ENCODE measurements at regions not wholly inside any gene's neighbourhood (a gene's known extent, or its start where the extent isn't known, plus 50 kb on each side); places are given as distances from the start of the nearest gene placed in this dataset.

DNA sequence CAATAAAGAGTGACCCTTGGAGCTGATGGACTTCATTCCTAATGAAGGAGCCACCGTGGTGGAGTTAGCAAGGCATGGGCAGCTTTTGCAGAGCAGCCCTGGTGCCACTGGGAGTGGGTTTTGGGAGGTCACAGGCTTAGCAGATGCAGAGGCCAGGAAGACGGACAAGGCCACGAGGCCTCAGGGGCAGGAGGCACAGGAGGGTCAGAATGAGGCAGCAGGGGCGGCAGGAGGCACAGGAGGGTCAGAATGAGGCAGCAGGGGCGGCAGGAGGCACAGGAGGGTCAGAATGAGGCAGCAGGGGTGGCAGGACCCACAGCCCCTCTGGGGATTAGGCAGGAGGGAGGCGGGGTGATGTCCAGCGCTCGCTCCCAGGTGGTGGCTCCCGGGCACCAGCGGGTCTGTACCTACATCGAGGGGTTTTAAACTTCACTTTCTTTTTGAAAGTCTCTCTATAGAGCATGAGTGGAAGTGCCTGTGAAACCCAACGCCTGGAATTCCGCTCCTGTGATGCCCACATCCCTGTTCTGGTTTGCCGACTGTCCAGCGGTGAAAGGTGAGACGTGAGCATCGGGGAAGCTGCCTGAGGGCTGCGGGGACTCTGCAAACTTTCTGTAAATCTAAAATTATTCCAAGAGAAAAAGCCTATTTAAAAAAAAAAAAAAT, 521.6 kb downstream of the BRD1 start:
- no peaks in the 10 kb centered on the region for H3K27me3 ChIP-seq (ENCODE audit: insufficient read depth, low read length)
- no peaks in the 10 kb centered on the region for H3K4me1 ChIP-seq (ENCODE audit: insufficient read depth, low read length)
- no peak overlapping the region for H3K4me3 ChIP-seq (ENCODE audit: low read length)
- H3K9me3 ChIP-seq (ENCODE audit: low read depth, low read length) = no peaks in the 10 kb centered on the region

DNA sequence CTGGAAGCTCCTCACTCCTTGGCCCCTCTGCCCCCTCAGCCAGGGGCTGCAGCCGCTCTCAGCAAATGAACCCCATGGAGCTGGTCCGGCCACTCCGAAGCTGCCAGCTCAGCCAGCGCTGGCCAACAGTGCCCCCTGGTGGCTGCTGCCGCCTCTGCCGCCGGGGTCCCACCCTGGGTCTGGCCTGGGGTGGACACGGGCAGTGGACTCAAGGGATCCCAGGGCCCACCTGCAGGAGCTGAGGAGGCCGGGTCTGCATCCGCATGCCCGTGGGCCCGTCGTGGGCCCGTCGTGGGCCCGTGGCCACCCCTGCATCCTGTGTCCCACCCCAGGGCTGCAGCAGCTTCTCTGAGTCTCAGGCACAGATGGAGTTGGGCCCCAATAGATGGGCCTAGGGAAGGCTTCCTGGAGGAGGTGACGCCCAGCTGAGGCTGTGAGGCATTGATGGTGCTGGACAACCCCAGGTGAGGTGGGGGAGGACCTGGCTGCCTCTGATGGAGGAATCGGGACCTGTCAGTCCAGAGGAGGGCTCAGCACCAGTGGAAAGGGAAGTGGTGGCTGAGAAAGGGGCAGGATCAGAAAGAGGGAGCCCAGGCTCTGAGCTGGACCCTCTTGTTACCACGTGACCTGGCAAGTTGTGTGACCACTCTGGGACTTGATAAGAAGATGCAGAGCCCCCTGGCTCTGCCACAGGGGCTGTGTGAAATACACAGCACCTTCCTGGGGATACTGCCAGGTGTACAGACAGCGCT, 522.3 kb downstream of the BRD1 start:
- H3K27me3 ChIP-seq (ENCODE audit: insufficient read depth, low read length) = no peaks in the 10 kb centered on the region
- H3K9me3 ChIP-seq (ENCODE audit: low read depth, low read length) = no peaks in the 10 kb centered on the region
- H3K4me3 ChIP-seq (ENCODE audit: low read length) = no peak overlapping the region
- no peaks in the 10 kb centered on the region for H3K4me1 ChIP-seq (ENCODE audit: insufficient read depth, low read length)

DNA sequence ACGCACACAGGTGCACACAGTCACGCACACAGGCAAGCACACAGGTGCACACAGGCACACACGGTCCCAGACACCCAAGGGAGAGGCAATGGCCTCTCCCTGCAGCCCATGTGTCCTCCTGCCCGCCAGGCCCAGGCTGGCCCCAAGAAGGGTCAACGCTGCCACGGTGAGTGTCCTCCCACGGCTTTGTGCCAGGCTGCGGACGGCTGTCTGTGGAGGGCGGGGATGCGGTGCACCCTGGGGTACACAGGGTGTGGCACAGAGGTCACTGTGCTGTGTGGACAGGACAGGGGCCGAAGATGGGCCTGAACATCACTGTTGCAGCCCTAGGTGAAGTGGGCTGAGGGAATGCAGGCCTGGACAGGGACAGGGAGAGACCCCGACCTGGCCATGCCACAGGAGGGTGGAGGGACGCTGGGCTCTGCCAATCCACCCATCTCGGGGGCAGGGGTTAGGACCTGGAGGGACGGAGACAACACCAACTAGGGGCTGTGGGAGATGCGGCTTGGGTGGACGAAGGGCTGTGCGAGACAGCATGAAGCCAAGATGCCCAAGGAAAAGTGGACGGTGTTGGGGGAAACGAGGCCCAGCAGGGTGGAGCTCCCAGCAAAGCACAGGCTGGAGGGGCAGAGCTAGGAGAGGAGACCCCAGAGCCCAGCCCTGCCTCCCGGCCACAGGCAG, 523.8 kb downstream of the BRD1 start:
- Histone ChIP-seq H3K4me1 (ENCODE audit: insufficient read depth, low read length) (no peaks in the 10 kb centered on the region), H3K4me3 (ENCODE audit: low read length) (no peak overlapping the region), H3K27me3 (ENCODE audit: insufficient read depth, low read length) (no peaks in the 10 kb centered on the region), H3K9me3 (ENCODE audit: low read depth, low read length) (no peaks in the 10 kb centered on the region)

DNA sequence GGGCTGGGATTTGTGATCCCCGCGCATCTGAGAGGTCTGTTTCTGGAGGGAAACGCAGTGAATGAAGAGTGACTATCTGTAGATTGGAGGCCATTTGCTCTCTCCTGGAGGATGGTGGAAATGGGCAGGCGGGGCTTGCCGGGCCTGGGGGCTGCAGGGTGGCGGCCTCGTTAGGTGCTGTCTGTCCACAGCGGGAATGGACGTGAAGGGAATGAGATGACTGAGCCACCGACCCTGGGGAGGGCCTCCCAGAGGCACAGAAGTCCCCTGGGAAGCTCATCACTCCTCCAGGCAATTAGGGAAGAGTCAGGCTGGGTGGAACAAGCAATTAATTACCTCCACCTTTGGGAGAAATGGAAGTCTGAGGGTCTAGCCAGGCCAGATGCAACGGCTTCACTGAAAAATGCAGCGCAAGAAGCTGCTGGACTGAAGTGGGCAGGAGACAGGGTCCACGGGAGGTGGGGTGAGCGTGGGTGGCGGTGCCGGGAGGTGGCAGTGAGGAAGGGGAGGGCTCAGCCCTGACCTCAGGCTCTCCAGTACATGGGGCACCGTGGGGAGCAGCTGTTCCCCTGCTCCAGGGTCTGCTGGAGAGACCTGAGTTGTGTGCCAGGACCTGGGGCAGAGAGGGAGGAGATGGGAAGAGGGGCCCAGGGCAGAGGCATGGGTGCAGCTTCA, 524.5 kb downstream of the BRD1 start:
- Histone ChIP-seq H3K4me1 (ENCODE audit: insufficient read depth, low read length) (no peaks in the 10 kb centered on the region), H3K4me3 (ENCODE audit: low read length) (no peak overlapping the region), H3K27me3 (ENCODE audit: insufficient read depth, low read length) (no peaks in the 10 kb centered on the region), H3K9me3 (ENCODE audit: low read depth, low read length) (no peaks in the 10 kb centered on the region)

DNA sequence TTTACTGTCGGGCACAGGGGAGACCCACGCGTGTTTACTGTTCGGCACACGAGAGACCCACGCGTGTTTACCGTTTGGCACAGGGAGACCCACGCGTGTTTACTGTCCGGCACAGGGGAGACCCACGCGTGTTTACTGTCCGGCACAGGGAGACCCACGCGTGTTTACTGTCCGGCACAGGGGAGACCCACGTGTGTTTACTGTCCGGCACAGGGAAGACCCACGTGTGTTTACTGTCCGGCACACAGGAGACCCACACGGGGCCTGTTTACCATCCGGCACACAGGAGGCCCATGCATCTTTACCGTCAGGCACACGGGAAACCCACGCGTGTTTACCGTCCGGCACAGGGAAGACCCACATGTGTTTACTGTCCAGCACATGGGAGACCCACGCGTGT, 525.1 kb downstream of the BRD1 start:
- H3K9me3 ChIP-seq (ENCODE audit: low read depth, low read length) = no peaks in the 10 kb centered on the region
- no peaks in the 10 kb centered on the region for H3K27me3 ChIP-seq (ENCODE audit: insufficient read depth, low read length)
- H3K4me1 ChIP-seq (ENCODE audit: insufficient read depth, low read length) = no peaks in the 10 kb centered on the region
- no peak overlapping the region for H3K4me3 ChIP-seq (ENCODE audit: low read length)

DNA sequence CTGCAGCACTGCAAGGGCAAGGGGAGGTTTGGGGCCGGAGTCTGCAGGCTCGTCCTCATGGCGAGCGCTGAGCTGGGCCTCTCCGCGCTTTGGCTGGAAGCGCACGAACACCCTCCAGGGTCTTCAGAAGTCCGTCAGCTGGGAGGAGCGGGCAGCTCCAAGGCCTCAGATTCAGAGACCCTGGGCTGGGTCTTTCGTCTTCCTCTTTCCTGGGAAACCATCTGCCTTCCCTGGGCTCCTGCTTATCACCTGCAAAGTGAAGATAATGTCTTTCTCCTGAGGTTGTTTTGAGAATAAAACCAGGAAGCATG, 525.6 kb downstream of the BRD1 start:
- H3K9me3 ChIP-seq (ENCODE audit: low read depth, low read length) = no peaks in the 10 kb centered on the region
- no peak overlapping the region for H3K4me3 ChIP-seq (ENCODE audit: low read length)
- no peaks in the 10 kb centered on the region for H3K27me3 ChIP-seq (ENCODE audit: insufficient read depth, low read length)
- no peaks in the 10 kb centered on the region for H3K4me1 ChIP-seq (ENCODE audit: insufficient read depth, low read length)

DNA sequence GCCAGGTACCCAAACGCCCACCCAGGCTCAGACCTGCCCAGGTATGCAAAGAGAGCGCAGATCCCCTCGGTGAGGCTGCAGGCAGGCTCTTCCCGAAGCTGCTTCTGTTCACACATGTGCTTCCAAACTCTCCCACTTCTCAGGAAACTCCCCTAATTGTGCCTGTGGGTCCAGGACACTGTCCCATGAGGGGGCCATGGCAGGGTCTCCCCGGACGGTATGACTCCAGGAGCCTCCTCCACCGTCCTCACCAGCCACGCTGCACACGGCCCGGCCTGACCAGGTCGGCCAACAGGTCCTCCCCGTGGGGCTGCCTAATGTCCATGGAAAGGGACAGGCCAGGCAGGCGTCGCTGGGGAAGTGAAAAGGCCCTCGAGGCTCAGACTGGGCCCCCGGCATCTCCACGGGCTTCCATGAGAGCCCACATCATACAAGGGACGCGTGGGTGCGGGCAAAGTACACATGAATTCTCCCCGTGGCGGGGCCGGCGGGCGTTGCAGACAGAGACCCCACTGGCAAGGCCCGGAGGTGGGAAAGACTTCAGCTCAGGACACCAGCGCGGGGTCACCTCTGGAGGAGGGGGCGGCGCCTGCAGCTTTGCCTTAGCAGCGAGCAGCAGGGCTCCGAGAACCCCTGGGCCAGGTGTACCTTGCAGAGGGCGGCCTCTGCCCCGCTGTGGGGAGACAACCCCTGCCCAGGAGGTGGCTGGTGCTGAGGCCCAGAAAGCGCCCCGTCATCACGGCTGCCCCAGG, 526.1 kb downstream of the BRD1 start:
- Histone ChIP-seq H3K4me1 (ENCODE audit: insufficient read depth, low read length) (no peaks in the 10 kb centered on the region), H3K9me3 (ENCODE audit: low read depth, low read length) (no peaks in the 10 kb centered on the region), H3K4me3 (ENCODE audit: low read length) (no peak overlapping the region), H3K27me3 (ENCODE audit: insufficient read depth, low read length) (no peaks in the 10 kb centered on the region)

DNA sequence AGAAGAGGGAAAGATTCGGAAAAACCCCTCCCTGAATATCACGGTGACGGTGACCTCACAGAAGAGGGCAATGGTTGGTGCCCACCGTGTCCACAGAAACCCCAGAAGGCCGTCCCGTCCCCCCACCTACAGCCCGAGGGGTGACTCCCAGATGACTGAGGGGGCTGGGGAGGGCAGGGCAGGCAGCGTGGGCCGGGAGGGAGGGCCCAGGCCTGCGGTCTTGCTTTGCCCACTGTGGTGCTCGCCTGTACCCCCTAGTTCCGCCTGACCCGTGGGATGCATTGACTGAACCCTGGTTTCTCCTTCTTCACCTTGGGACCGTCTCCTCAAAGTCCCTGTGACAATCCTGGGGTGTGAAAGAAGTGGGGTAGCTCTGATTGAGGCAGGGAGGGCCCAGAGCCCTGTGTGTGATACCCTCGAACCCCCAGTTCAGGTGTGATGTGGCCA, 526.7 kb downstream of the BRD1 start:
- H3K4me1 ChIP-seq (ENCODE audit: insufficient read depth, low read length) = no peaks in the 10 kb centered on the region
- H3K27me3 ChIP-seq (ENCODE audit: insufficient read depth, low read length) = no peaks in the 10 kb centered on the region
- no peak overlapping the region for H3K4me3 ChIP-seq (ENCODE audit: low read length)
- no peaks in the 10 kb centered on the region for H3K9me3 ChIP-seq (ENCODE audit: low read depth, low read length)

DNA sequence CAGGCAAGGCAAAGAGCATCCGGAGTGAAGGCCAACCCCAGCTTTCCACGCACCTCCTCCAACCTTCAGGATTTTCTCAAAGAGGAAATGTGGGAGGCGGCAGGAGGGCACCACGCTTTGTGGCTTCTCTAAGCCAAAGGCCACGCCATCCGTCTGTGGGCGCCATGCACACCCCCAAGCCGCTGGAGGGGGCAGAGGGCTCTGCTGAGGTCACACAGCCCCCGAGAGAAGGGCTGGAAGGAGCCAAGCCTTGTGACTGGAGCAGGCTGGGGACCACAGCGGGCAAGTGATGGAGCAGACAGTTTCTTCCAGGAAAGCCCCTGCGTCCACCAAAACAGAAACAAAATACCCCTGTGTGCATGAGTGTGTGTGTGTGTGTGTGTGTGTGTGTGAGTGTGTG, 527.4 kb downstream of the BRD1 start:
- no peak overlapping the region for H3K4me3 ChIP-seq (ENCODE audit: low read length)
- H3K27me3 ChIP-seq (ENCODE audit: insufficient read depth, low read length) = no peaks in the 10 kb centered on the region
- no peaks in the 10 kb centered on the region for H3K4me1 ChIP-seq (ENCODE audit: insufficient read depth, low read length)
- H3K9me3 ChIP-seq (ENCODE audit: low read depth, low read length) = no peaks in the 10 kb centered on the region

DNA sequence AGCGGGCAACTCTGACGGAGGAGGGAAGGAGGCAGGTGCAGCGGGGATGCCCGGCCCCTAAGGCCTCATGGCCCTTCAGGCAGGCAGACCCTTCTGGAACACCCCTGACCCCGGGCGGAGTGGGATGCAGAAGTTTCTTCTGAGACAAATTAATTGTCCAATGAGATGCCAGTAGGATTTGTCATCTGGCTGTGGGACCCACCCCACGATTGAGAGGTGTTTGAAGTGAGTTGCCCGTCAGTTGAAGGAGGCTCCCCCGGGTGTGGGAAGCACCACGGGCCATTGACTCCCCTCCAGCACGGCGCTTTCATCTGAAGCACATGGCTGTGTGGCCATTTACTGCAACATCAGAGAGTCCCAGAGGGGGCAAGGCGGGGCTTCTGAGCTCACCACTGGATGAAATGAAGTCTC, 527.8 kb downstream of the BRD1 start:
- Histone ChIP-seq H3K4me1 (ENCODE audit: insufficient read depth, low read length) (no peaks in the 10 kb centered on the region), H3K9me3 (ENCODE audit: low read depth, low read length) (no peaks in the 10 kb centered on the region), H3K27me3 (ENCODE audit: insufficient read depth, low read length) (no peaks in the 10 kb centered on the region), H3K4me3 (ENCODE audit: low read length) (no peak overlapping the region)

DNA sequence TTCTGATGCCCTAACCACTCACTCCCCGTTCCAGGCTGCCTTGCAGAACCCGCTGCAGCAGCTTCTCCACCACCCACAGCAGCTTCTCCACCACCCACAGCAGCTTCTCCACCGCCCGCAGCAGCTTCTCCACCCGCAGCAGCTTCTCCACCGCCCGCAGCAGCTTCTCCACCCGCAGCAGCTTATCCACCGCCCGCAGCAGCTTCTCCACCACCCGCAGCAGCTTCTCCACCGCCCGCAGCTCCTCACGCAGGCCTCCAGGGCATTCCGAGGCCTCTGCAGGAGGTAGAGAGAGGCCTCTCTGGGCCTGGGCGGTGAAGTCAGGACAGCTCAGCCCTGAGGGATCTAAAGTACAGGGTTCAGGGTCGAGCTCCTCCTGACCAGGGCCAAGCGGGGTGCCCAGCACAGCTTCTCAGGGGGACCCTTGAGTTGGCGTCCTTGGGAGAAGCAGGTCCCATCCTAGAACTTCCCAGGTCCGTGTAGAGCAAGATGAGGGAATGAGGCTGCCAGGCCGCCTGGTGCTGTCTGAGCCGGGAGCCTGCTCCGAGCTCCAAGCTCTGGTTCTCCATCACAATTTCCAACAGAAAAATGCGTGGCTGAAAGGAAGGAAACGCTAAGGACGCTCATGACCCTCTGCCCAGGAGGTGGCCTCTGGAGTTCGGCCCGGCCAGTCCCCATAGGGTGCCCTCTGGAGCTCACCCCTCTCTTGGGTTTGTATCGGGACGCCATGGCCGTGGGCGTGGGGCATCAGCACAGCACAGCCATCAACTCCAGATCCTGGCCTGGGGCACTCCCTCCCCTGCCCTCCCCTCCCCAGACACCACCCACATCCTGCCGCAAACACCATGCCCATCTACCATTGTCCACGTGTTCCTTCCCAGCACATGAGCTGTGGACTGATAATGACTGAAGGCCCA, 528.6 kb downstream of the BRD1 start:
- H3K9me3 ChIP-seq (ENCODE audit: low read depth, low read length) = no peaks in the 10 kb centered on the region
- no peak overlapping the region for H3K4me3 ChIP-seq (ENCODE audit: low read length)
- no peaks in the 10 kb centered on the region for H3K27me3 ChIP-seq (ENCODE audit: insufficient read depth, low read length)
- H3K4me1 ChIP-seq (ENCODE audit: insufficient read depth, low read length) = no peaks in the 10 kb centered on the region

DNA sequence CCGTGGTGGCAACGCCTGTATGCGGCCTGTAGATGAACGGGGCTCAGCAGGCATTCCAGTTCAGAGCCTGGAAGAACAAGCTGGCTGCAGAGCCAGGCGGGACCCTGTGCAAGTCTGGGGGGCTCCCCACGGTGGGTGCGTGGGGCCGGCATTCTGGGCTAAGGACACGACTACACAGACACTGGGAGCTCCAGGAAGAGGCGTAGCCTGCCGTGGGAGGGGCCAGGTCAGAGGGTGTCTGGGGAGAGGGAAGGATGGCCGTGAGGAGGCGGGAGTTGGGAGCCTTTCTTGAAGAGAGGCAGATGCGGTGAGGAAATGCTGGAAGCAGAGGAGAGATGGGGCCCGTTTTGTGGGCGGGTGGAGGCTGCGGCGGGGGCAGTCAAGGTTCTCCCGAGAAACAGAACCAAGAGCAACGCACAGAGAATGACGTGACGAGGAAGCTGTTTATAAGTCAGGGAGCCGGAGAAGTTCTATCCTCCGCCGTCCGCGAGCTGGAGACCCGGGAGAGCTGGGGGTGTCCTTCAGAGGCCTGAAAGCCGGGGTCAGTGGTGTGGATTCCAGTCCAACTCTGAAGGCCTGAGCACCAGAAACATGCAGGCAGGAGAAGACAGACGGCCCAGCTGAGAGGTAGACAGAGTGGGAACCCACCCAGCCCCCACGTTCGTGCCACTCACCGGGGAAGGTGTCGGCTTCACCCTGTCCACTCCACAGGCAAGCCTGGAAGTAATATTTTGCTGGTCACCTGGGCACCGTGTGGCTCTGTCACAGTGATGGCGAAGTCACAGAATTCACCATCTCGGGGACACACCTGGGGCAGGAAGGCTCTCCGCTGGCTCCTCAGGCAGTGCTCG, 529.6 kb downstream of the BRD1 start:
- Histone ChIP-seq H3K4me1 (ENCODE audit: insufficient read depth, low read length) (no peaks in the 10 kb centered on the region), H3K27me3 (ENCODE audit: insufficient read depth, low read length) (no peaks in the 10 kb centered on the region), H3K4me3 (ENCODE audit: low read length) (no peak overlapping the region), H3K9me3 (ENCODE audit: low read depth, low read length) (no peaks in the 10 kb centered on the region)

DNA sequence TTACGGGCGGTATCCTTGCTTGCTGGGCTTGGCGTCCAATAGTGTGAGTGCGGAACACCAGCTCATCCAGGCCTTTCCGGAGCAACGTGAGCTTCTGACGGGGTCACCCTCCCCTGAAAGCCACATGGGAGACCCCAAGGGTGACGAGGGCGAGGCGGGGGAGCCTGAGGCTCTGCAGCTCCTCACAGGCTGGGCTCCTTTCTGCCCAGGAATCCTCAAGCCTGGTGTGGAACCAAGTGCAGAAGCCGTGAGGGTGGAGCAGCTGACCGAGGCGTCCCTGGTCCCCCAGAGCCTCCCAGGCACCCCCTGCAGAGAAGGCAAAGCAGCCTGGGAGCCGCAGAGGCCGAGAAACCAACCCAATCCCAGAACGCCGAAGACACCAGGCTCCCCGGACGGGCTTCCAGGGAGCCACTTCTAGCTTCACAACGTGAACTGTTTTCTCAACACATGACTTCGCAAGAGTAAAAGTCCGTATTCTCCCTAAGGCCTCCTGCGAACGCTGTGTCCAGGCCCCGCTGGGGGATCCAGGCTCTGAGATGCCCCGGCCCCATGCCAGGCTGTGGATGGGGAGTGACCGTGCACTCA, 530.3 kb downstream of the BRD1 start:
- H3K9me3 ChIP-seq (ENCODE audit: low read depth, low read length) = no peaks in the 10 kb centered on the region

More for the DNA sequence above, 530.3 kb downstream of the BRD1 start:
- no peaks in the 10 kb centered on the region for H3K4me1 ChIP-seq (ENCODE audit: insufficient read depth, low read length)
- H3K4me3 ChIP-seq (ENCODE audit: low read length) = no peak overlapping the region
- H3K27me3 ChIP-seq (ENCODE audit: insufficient read depth, low read length) = no peaks in the 10 kb centered on the region

Data from mononuclear cell (primary cell).